ENCODE measurements at regions not wholly inside any gene's neighbourhood (a gene's known extent, or its start where the extent isn't known, plus 50 kb on each side); places are given as distances from the start of the nearest gene placed in this dataset.

DNA sequence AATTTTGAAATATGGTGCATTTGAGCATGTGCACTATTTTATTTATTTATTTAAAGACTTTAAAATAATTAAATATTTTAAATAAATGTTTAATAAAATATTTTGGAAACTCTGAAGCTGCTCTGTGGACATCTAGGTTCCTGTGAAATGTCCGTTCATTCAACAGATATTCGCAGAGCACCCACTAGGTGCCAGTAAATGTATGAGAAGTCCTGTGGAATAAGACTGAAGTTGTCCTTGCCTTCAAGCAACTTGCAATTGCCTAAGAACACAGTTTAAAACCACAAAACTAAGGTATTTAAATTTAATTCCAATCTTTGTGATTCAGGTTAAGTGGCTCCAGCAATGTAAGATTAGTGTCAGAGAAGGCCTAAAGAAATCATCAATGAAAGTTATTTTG lies 306.7 kb downstream of the GBA3 start:
- no CpG with 5 or more reads among the region's 2 CpGs for WGBS, 2 experiments (ENCODE audit: extremely low coverage in 2 of 2, insufficient read length in 1 of 2)
- H3K18ac ChIP-seq (ENCODE audit: low read depth, low read length), result no peak overlapping the region
- TF ChIP-seq BHLHE40 (IDR thresholded peaks at IDR 0.05; ENCODE audit: low read depth, low read length) (no peak), FOS (IDR thresholded peaks at IDR 0.05; ENCODE audit: low read depth, low read length) (no peak), RFX5 (IDR thresholded peaks at IDR 0.05; ENCODE audit: low read depth, low read length) (no peak), RAD21 (IDR thresholded peaks at IDR 0.05; ENCODE audit: low read length) (no peak), MAFK (IDR thresholded peaks at IDR 0.05; ENCODE audit: low read depth, low read length) (no peak), CEBPB (IDR thresholded peaks at IDR 0.05; ENCODE audit: low read depth, low read length) (no peak), MAZ (IDR thresholded peaks at IDR 0.05; ENCODE audit: borderline replicate concordance, low read depth, low read length) (no peak), MXI1 (IDR thresholded peaks at IDR 0.05; ENCODE audit: borderline replicate concordance, low read depth, low read length) (no peak), NFE2L2 (IDR thresholded peaks at IDR 0.05; ENCODE audit: low read depth, low read length) (no peak), RCOR1 (IDR thresholded peaks at IDR 0.05; ENCODE audit: insufficient replicate concordance, low read length) (no peak), POLR2A (IDR thresholded peaks at IDR 0.05; ENCODE audit: low read depth, low read length) (no peak), CHD1 (IDR thresholded peaks at IDR 0.05; ENCODE audit: low read depth, low read length) (no peak), SMC3 (IDR thresholded peaks at IDR 0.05; ENCODE audit: low read depth, low read length) (no peak)
- TF ChIP-seq, protein P1, sequence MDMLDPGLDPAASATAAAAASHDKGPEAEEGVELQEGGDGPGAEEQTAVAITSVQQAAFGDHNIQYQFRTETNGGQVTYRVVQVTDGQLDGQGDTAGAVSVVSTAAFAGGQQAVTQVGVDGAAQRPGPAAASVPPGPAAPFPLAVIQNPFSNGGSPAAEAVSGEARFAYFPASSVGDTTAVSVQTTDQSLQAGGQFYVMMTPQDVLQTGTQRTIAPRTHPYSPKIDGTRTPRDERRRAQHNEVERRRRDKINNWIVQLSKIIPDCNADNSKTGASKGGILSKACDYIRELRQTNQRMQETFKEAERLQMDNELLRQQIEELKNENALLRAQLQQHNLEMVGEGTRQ (IDR thresholded peaks at IDR 0.05; ENCODE audit: low read depth, low read length), result no peak
- TF ChIP-seq, protein P2, sequence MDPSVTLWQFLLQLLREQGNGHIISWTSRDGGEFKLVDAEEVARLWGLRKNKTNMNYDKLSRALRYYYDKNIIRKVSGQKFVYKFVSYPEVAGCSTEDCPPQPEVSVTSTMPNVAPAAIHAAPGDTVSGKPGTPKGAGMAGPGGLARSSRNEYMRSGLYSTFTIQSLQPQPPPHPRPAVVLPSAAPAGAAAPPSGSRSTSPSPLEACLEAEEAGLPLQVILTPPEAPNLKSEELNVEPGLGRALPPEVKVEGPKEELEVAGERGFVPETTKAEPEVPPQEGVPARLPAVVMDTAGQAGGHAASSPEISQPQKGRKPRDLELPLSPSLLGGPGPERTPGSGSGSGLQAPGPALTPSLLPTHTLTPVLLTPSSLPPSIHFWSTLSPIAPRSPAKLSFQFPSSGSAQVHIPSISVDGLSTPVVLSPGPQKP (IDR thresholded peaks at IDR 0.05; ENCODE audit: borderline replicate concordance, low read depth, low read length), result no peak
- TF ChIP-seq, protein P3, sequence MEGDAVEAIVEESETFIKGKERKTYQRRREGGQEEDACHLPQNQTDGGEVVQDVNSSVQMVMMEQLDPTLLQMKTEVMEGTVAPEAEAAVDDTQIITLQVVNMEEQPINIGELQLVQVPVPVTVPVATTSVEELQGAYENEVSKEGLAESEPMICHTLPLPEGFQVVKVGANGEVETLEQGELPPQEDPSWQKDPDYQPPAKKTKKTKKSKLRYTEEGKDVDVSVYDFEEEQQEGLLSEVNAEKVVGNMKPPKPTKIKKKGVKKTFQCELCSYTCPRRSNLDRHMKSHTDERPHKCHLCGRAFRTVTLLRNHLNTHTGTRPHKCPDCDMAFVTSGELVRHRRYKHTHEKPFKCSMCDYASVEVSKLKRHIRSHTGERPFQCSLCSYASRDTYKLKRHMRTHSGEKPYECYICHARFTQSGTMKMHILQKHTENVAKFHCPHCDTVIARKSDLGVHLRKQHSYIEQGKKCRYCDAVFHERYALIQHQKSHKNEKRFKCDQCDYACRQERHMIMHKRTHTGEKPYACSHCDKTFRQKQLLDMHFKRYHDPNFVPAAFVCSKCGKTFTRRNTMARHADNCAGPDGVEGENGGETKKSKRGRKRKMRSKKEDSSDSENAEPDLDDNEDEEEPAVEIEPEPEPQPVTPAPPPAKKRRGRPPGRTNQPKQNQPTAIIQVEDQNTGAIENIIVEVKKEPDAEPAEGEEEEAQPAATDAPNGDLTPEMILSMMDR (conservative IDR thresholded peaks at IDR 0.05; ENCODE audit: low read depth, low read length), result no peak
- no peaks in the 10 kb centered on the region for H3K4me1 ChIP-seq (ENCODE audit: control insufficient read depth, insufficient read depth, low read length)
- no peak overlapping the region for H2BK15ac ChIP-seq (ENCODE audit: low read depth, low read length)
- H3K9ac ChIP-seq (ENCODE audit: low read depth, low read length), result no peak overlapping the region
- no peak overlapping the region for H4K8ac ChIP-seq (ENCODE audit: low read depth in 2 of 2, low read length in 2 of 2)
- no peaks in the 10 kb centered on the region for H4K20me1 ChIP-seq (ENCODE audit: insufficient read depth, low read length)
- H4K91ac ChIP-seq (ENCODE audit: insufficient read depth, low read depth, low read length), result no peak overlapping the region
- in situ Hi-C loops (cut with MboI; ENCODE audit: low sequenced_read_pairs) (no loop called here), dilution Hi-C loops (cut with HindIII; ENCODE audit: low sequenced_read_pairs, unreplicated experiment) (no loop called here), intact Hi-C loops (cut with micrococcal nuclease) (no loop called here)
- no peaks in the 10 kb centered on the region for H3K9me1 ChIP-seq (ENCODE audit: insufficient read depth, low read length)
- H2AFZ ChIP-seq (replicated peaks; ENCODE audit: low read length, poor library complexity), result no peak overlapping the region
- DNase-seq, result no peak
- no peak overlapping the region for H2AK9ac ChIP-seq (replicated peaks; ENCODE audit: low read depth, low read length, poor library complexity)
- H3K14ac ChIP-seq (replicated peaks; ENCODE audit: low read depth, low read length), result no peak overlapping the region
- no peak overlapping the region for H4K5ac ChIP-seq (ENCODE audit: low read depth, low read length)
- H2AK5ac ChIP-seq (ENCODE audit: low read depth, low read length), result no peak overlapping the region
- H3K4me2 ChIP-seq (ENCODE audit: low read depth, low read length), result no peak overlapping the region
- ChIA-PET POLR2A (ENCODE audit: unreplicated experiment) (no interaction called here), CTCF (no interaction called here)
- no peak for ATAC-seq (ENCODE audit: low read depth)
- no peak overlapping the region for H3K56ac ChIP-seq (ENCODE audit: extremely low read depth, insufficient read depth, low read length)
- H3K4me3 ChIP-seq (ENCODE audit: insufficient read depth, low read depth, low read length), result no peak overlapping the region
- no peak overlapping the region for H2BK5ac ChIP-seq (ENCODE audit: low read depth, low read length, poor library complexity, severe bottlenecking)
- H3K79me1 ChIP-seq (ENCODE audit: low read depth in 1 of 2, low read length in 2 of 2), result no peaks in the 10 kb centered on the region
- H3K9me3 ChIP-seq (ENCODE audit: control insufficient read depth, insufficient read depth, low read length), result peaks cover 3% of the 10 kb centered on the region; the same call in 1 of the 2 replicates
- no peak overlapping the region for H2BK20ac ChIP-seq (ENCODE audit: low read depth, low read length)
- no peaks in the 10 kb centered on the region for H3K27me3 ChIP-seq (ENCODE audit: control insufficient read depth, insufficient read depth, low read length)
- no peak overlapping the region for H3K27ac ChIP-seq (ENCODE audit: insufficient read depth, low read length)
- no TSS peak for BruUV-seq (replicated peaks)
- no peak overlapping the region for H2BK120ac ChIP-seq (ENCODE audit: low read depth, low read length)
- H3K23ac ChIP-seq (ENCODE audit: low read depth, low read length), result no peak overlapping the region
- H3K4ac ChIP-seq (ENCODE audit: low read depth, low read length), result no peak overlapping the region
- no peaks in the 10 kb centered on the region for H3K36me3 ChIP-seq (ENCODE audit: control insufficient read depth, insufficient read depth, low read length)
